ENCODE measurements at regions not wholly inside any gene's neighbourhood (a gene's known extent, or its start where the extent isn't known, plus 50 kb on each side); places are given as distances from the start of the nearest gene placed in this dataset.
"Not testable (repeated sequence)": the region's sequence is repeated elsewhere in the genome, so short reads cannot be mapped to it uniquely, and the experiment has no call there.

DNA sequence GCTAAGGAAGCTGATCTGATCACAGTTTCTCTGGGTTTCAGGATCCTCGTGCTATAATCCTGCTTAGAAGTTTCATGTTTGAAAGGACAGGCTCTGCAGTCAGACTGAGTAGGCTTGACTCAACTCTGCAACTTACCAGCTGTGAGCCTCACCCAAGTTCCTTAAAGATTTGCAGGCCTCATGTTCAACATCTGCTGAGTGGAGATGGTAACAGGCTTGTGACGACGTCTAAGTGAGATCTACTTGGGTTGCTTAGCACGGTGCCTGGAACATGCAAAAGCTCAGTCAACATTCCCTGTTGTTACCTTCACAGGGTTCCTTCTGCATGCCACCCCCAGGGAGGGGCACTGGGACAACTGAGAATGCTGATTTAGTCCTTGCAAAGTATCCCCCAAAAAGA lies 164.2 kb downstream of the C1D start:
- H3K4me3 Mint-ChIP-seq = no peak overlapping the region
- H3K4me1 Mint-ChIP-seq = no peaks in the 10 kb centered on the region
- H3K27me3 Mint-ChIP-seq = peaks cover 68% of the 10 kb centered on the region
- no peak for DNase-seq (ENCODE audit: low spot score in 2 of 2)
- no peaks in the 10 kb centered on the region for H3K9me3 Mint-ChIP-seq
- no peak for ATAC-seq (replicated peaks; ENCODE audit: extremely low read depth, poor library complexity, severe bottlenecking)
- H3K27ac Mint-ChIP-seq (ENCODE audit: low read depth) = no peak overlapping the region
- H3K36me3 Mint-ChIP-seq (ENCODE audit: insufficient read depth) = no peaks in the 10 kb centered on the region

DNA sequence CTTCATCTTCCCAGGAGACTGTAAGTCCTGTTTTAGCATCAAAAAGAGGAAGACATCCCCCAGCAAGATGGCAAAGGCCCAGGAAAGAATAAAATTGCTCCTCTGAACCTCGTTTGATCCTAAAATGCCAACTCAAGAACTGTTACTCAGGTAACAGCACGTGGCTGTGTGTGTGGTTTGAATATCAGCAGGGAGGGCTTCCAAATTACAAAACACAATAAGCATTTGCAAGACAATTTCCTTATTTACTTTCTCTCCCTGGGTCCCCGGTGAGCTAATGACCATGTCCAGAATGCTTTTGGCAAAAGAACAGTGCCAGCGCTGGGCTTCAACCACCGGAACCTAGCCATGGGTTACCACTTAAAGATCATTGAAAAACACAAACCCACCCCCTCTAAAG lies 163.6 kb downstream of the C1D start:
- DNase-seq (ENCODE audit: low spot score in 2 of 2) (no peak), ATAC-seq (replicated peaks; ENCODE audit: extremely low read depth, poor library complexity, severe bottlenecking) (no peak)
- Mint-ChIP-seq H3K27me3 (peaks cover 62% of the 10 kb centered on the region), H3K36me3 (ENCODE audit: insufficient read depth) (no peaks in the 10 kb centered on the region), H3K9me3 (no peaks in the 10 kb centered on the region), H3K4me3 (no peak overlapping the region), H3K4me1 (no peaks in the 10 kb centered on the region), H3K27ac (ENCODE audit: low read depth) (no peak overlapping the region)

DNA sequence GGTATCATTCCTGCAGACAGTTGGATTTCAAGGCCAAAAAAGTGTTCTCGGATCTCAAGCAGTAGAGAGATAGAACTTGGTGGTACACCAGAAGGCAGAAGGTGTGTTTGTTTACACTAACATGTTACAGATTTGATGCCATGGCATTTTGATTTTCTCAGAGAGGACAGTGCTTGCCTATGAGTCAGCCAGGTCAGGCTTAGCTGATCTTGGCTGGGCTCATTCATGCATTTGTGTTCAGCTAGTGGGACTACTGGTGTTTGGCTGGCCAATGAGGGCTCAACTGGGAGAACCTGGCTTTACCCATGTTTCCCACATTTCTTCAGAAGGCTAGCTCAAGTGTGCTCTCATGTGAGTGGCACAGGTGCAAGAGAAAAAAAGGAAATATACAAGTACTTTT lies 162.0 kb downstream of the C1D start:
- H3K27me3 Mint-ChIP-seq = peaks cover 53% of the 10 kb centered on the region
- no peaks in the 10 kb centered on the region for H3K9me3 Mint-ChIP-seq

DNA sequence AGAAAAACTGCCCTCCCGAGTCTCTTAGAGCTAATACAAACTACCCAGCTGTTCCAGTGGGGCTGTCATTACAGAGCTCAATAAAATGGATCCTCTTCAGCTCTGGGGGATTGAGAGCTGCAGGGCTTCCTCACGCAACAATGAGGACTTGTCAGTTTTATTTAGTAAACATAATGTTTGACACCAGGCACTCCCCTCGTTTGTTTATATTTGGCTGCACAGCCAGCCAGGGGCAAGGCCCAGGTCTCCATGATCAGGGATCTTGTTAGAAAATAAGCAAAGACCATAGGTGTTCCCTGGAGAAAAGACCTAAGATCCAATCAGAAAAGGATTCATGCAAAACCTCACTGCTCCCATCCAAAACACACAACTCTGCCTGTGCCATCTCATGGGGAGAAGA lies 158.2 kb downstream of the C1D start:
- Mint-ChIP-seq H3K4me1 (no peaks in the 10 kb centered on the region), H3K27ac (ENCODE audit: low read depth) (no peak overlapping the region), H3K4me3 (no peak overlapping the region), H3K27me3 (peaks cover 16% of the 10 kb centered on the region), H3K9me3 (no peaks in the 10 kb centered on the region), H3K36me3 (ENCODE audit: insufficient read depth) (no peaks in the 10 kb centered on the region)
- ATAC-seq (replicated peaks; ENCODE audit: extremely low read depth, poor library complexity, severe bottlenecking) (no peak), DNase-seq (ENCODE audit: low spot score in 2 of 2) (no peak)

More for the DNA sequence above, 162.0 kb downstream of the C1D start:
- H3K27ac Mint-ChIP-seq (ENCODE audit: low read depth) = no peak overlapping the region
- DNase-seq (ENCODE audit: low spot score in 2 of 2) (no peak), ATAC-seq (replicated peaks; ENCODE audit: extremely low read depth, poor library complexity, severe bottlenecking) (no peak)
- no peaks in the 10 kb centered on the region for H3K36me3 Mint-ChIP-seq (ENCODE audit: insufficient read depth)
- no peak overlapping the region for H3K4me3 Mint-ChIP-seq
- H3K4me1 Mint-ChIP-seq = no peaks in the 10 kb centered on the region

DNA sequence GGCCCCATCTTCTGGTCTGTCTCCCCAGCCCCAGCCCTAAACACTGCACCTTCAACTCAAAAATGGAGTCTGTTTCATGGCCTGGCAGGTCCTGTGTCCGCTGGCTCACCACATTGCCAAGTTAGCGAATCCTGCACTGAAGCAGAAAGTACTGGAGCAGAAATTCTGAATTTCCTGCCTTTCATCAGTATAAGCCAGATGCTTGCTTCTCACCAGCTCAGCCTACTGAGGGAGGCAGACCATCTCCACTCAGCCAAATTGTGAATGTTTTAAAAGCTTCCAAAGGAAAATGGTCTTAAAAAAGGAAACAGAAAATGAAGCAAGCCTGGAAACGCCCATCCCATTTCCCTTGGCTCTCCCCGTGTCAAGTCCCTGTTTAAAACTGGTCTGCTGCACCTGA lies 157.8 kb downstream of the C1D start:
- DNase-seq (ENCODE audit: low spot score in 2 of 2) = no peak
- no peak overlapping the region for H3K27ac Mint-ChIP-seq (ENCODE audit: low read depth)
- no peak for ATAC-seq (replicated peaks; ENCODE audit: extremely low read depth, poor library complexity, severe bottlenecking)
- H3K4me1 Mint-ChIP-seq = no peaks in the 10 kb centered on the region
- H3K27me3 Mint-ChIP-seq = peaks cover 16% of the 10 kb centered on the region
- H3K36me3 Mint-ChIP-seq (ENCODE audit: insufficient read depth) = no peaks in the 10 kb centered on the region
- H3K9me3 Mint-ChIP-seq = no peaks in the 10 kb centered on the region
- no peak overlapping the region for H3K4me3 Mint-ChIP-seq

DNA sequence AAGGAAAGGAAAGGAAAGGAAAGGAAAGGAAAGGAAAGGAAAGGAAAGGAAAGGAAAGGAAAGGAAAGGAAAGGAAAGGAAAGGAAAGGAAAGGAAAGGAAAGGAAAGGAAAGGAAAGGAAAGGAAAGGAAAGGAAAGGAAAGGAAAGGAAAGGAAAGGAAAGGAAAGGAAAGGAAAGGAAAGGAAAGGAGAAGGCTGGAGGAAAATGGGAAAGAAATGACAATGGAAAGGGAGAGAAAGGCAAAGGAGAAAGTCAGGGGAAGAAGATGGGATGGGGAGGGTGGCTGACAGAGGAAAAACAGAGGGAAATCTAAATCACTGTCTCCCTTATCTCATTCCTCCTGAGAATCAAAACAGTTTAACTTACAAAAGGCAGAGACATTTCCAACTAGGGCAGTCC lies 156.3 kb downstream of the C1D start:
- not testable (repeated sequence) for H3K4me3 Mint-ChIP-seq; H3K9me3 Mint-ChIP-seq; H3K36me3 Mint-ChIP-seq (ENCODE audit: insufficient read depth); ATAC-seq (replicated peaks; ENCODE audit: extremely low read depth, poor library complexity, severe bottlenecking); H3K27me3 Mint-ChIP-seq; DNase-seq (ENCODE audit: low spot score in 2 of 2); H3K4me1 Mint-ChIP-seq; H3K27ac Mint-ChIP-seq (ENCODE audit: low read depth)

DNA sequence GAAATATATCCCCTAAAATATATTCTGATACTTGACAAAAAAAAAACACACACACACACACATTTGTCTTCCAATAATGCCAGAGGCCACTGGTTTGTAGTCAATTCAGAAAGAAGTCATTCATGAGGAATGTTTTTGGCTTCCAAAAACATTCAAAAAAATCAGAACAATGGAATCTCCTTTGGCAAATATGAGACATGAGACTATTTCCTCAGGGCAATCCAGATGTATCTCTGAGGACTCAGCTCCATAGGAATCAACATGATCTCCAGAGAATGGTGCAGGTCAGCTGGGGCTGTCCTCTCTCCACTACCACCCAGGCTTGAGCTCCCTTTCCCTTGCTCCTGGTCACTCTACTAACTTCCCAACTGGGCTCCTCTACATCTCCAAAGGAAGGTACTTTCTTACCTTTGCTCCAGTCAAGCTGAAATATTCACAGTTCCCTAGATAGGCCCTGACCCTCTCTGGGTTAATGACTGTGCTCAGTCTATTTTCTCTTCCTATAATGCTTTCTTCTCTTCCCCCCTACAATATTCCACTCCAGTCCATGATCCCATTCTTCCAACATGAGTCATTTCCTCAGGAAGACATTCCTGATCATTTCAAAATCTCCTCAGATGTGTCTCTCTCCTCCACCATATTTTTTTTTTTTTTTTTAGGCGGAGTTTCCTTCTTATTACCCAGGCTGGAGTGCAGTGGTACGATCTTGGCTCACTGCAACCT lies 145.3 kb downstream of the C1D start:
- no peak overlapping the region for H3K27ac Mint-ChIP-seq (ENCODE audit: low read depth)
- no peak for DNase-seq (ENCODE audit: low spot score in 2 of 2)
- H3K36me3 Mint-ChIP-seq (ENCODE audit: insufficient read depth) = peaks cover 2% of the 10 kb centered on the region
- no peaks in the 10 kb centered on the region for H3K9me3 Mint-ChIP-seq
- H3K27me3 Mint-ChIP-seq = peaks cover 37% of the 10 kb centered on the region
- no peak overlapping the region for H3K4me3 Mint-ChIP-seq
- no peak for ATAC-seq (replicated peaks; ENCODE audit: extremely low read depth, poor library complexity, severe bottlenecking)
- no peaks in the 10 kb centered on the region for H3K4me1 Mint-ChIP-seq

DNA sequence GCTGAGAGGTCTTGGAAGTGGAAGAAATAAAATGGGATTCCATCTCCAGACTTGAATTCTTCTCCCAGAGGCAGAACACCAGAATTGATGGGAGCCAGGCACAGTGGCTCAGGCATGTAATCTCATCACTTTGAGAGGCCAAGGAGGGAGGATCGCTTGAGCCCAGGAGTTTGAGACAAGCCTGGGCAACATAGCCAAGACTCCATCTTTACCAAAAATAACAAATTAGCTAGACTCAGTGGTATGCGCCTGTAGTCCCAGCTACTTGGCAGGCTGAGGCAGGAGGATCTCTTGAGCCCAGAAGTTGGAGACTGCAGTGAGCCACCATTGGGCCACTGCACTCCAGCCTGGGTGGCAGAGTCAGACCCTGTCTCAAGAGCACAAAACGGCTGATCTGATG lies 144.3 kb downstream of the C1D start:
- ATAC-seq (replicated peaks; ENCODE audit: extremely low read depth, poor library complexity, severe bottlenecking) (no peak), DNase-seq (ENCODE audit: low spot score in 2 of 2) (no peak)
- H3K27ac Mint-ChIP-seq (ENCODE audit: low read depth) = no peak overlapping the region
- H3K4me1 Mint-ChIP-seq = no peaks in the 10 kb centered on the region
- peaks cover 3% of the 10 kb centered on the region for H3K36me3 Mint-ChIP-seq (ENCODE audit: insufficient read depth)
- peaks cover 34% of the 10 kb centered on the region for H3K27me3 Mint-ChIP-seq
- no peak overlapping the region for H3K4me3 Mint-ChIP-seq
- no peaks in the 10 kb centered on the region for H3K9me3 Mint-ChIP-seq

DNA sequence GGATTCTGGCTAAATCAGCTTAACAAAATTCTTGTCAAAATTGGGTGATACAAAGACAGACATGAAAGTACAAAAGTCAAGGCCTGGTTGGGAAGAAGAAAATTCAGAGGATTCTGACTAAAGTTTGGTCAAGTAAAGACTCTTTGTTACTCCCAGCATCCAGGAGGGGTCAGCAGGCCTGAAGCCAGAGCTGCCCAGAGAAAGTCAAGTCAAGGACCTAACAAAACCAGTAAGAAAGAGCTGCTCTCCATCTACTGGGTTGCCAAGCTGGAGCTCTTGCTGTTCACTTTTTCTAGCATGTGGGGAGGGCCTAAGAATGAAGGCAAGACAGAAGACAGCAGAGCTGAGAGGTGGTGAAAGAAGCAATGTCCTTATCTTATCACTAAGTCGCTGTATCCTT lies 143.3 kb downstream of the C1D start:
- Mint-ChIP-seq H3K36me3 (ENCODE audit: insufficient read depth) (peaks cover 5% of the 10 kb centered on the region), H3K4me3 (no peak overlapping the region), H3K27me3 (peaks cover 44% of the 10 kb centered on the region), H3K4me1 (no peaks in the 10 kb centered on the region), H3K27ac (ENCODE audit: low read depth) (no peak overlapping the region), H3K9me3 (no peaks in the 10 kb centered on the region)
- DNase-seq (ENCODE audit: low spot score in 2 of 2) (no peak), ATAC-seq (replicated peaks; ENCODE audit: extremely low read depth, poor library complexity, severe bottlenecking) (no peak)

DNA sequence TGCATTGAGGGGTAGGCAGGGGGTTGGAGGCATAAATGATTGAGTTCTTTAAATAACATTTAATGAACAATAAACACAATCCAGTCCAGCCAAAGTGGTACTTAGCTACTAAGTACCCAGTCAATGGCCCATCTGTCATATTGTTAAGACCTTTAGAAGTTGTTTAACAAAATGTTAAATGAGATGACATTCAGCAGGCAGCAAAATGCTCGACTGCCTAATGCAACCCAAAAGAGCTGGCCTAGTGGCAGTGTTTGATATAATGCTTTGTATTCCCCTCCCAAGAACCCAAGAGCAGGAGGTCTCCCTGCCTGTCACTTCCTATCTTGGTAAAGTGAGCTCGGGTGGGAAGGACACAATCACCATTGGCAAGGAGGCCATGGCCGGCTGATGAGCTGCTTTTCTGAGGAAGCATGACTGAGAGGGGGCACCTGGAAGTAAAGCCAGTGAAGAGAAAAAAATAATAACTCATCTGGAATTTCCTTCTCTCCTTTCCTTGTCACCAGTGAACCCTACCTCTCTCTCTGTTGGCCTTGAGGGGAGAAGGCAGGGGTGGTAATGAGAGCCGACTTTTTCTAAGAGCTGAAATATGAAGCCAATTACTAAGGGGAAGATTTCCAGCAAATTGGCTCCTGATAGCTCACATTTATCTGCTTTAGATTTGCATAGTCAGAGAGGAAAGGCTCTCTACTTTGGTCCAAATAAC lies 140.6 kb downstream of the C1D start:
- Mint-ChIP-seq H3K27me3 (peaks cover 52% of the 10 kb centered on the region), H3K4me3 (no peak overlapping the region), H3K9me3 (no peaks in the 10 kb centered on the region), H3K4me1 (no peaks in the 10 kb centered on the region), H3K36me3 (ENCODE audit: insufficient read depth) (peaks cover 2% of the 10 kb centered on the region), H3K27ac (ENCODE audit: low read depth) (no peak overlapping the region)
- no peak for ATAC-seq (replicated peaks; ENCODE audit: extremely low read depth, poor library complexity, severe bottlenecking)
- DNase-seq (ENCODE audit: low spot score in 2 of 2) = no peak

DNA sequence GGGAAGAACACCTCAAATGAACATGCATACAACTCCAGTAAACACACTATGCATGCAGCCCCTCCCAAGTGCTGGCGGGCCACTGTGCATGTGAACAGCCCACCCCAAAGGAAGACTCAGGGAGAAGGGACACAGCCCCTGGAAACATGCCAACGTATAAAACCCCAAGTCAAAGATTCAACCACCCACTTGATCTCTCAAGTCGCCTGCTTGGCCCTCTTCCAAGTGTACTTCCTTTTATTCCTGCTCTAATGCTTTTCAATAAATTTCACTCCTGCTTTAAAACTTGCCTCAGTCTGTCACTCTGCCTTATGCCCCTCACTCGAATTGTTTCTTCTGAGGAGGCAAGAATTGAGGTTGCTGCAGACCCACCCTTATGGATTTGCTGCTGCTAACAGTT lies 139.1 kb downstream of the C1D start:
- H3K27ac Mint-ChIP-seq (ENCODE audit: low read depth) = no peak overlapping the region
- H3K9me3 Mint-ChIP-seq = no peaks in the 10 kb centered on the region
- H3K27me3 Mint-ChIP-seq = peaks cover 49% of the 10 kb centered on the region
- H3K4me3 Mint-ChIP-seq = no peak overlapping the region
- no peak for ATAC-seq (replicated peaks; ENCODE audit: extremely low read depth, poor library complexity, severe bottlenecking)
- H3K4me1 Mint-ChIP-seq = no peaks in the 10 kb centered on the region
- peaks cover 2% of the 10 kb centered on the region for H3K36me3 Mint-ChIP-seq (ENCODE audit: insufficient read depth)
- no peak for DNase-seq (ENCODE audit: low spot score in 2 of 2)

DNA sequence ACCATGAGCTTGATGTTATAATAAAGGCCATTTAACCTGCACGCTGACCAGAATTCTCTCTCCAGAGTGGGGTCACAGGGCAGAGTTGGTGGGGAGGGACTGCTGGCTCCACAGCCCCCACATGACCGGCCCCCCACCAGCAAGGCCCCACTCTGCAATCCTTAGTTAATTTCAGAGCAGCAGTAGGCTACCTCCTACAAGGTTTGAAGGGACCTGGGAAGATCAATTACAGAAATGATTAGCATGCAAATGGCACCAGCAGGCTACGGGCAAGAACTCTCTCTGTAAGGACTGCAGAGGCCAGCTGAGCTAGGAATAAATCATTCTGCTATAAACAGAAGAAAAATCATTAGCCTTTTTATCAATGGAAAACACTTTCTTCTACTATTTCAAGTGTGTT lies 135.3 kb downstream of the C1D start:
- H3K27ac Mint-ChIP-seq (ENCODE audit: low read depth) = no peak overlapping the region
- peaks cover 2% of the 10 kb centered on the region for H3K36me3 Mint-ChIP-seq (ENCODE audit: insufficient read depth)
- no peak overlapping the region for H3K4me3 Mint-ChIP-seq
- DNase-seq (ENCODE audit: low spot score in 2 of 2) (no peak), ATAC-seq (replicated peaks; ENCODE audit: extremely low read depth, poor library complexity, severe bottlenecking) (no peak)
- H3K27me3 Mint-ChIP-seq = peaks cover 40% of the 10 kb centered on the region
- H3K4me1 Mint-ChIP-seq = no peaks in the 10 kb centered on the region
- H3K9me3 Mint-ChIP-seq = no peaks in the 10 kb centered on the region

DNA sequence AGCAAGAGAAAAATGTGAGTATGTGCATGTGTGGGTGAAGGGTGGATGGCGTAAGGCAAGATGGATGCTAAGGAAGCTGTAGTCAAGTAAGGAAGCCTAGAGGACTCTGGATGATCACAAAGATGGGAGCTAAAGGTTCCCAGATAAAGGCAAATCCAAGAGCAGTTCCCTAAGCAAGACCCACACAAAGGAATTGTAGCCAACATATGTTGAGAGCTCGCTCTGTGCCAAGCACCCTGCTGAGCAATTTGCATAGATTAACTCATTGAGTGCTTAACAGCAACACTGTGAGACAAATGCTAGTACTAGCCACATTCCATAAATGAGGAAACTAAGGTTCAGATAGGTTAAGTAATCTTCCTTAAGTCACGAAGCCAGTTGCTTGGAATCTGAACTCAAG lies 132.6 kb downstream of the C1D start:
- peaks cover 32% of the 10 kb centered on the region for H3K27me3 Mint-ChIP-seq
- no peaks in the 10 kb centered on the region for H3K4me1 Mint-ChIP-seq
- no peak overlapping the region for H3K27ac Mint-ChIP-seq (ENCODE audit: low read depth)
- H3K4me3 Mint-ChIP-seq = no peak overlapping the region
- no peak for ATAC-seq (replicated peaks; ENCODE audit: extremely low read depth, poor library complexity, severe bottlenecking)
- no peaks in the 10 kb centered on the region for H3K36me3 Mint-ChIP-seq (ENCODE audit: insufficient read depth)
- DNase-seq (ENCODE audit: low spot score in 2 of 2) = no peak
- no peaks in the 10 kb centered on the region for H3K9me3 Mint-ChIP-seq
